MM.1S (cell line): ENCODE measurements at regions not wholly inside any gene's neighbourhood (a gene's known extent, or its start where the extent isn't known, plus 50 kb on each side); places are given as distances from the start of the nearest gene placed in this dataset.

Experiments
- CTCF ChIP-seq: fragments of 300-600 bp; sonication (generic); IDR thresholded peaks from 2 replicates; pipeline ENCODE4 v1.5.1; 2016; ENCODE audit warnings: antibody characterized with exemption, low read length, mixed read lengths
- EZH2 ChIP-seq: fragments of 300-600 bp; sonication (generic); optimal IDR thresholded peaks from 2 replicates; pipeline ENCODE3; 2017; ENCODE audit warnings: low read depth, mild to moderate bottlenecking, antibody characterized with exemption, low read length, mixed read lengths

GRCh38 chr18:53952700-53953099 lies 271.8 kb downstream of the MBD2 start:
- TF ChIP-seq CTCF (no peak), EZH2 (no peak)
